ENCODE measurements at regions not wholly inside any gene's neighbourhood (a gene's known extent, or its start where the extent isn't known, plus 50 kb on each side); places are given as distances from the start of the nearest gene placed in this dataset.

GRCh38 chr19:31406106-31406505 is 56.9 kb upstream of the TSHZ3 start:
- no peak for TF ChIP-seq POLR2A (IDR thresholded peaks at IDR 0.05; ENCODE audit: low read length)
- TF ChIP-seq GATA1 (IDR thresholded peaks at IDR 0.05; ENCODE audit: low read depth, low read length): no peak
